ENCODE measurements at regions not wholly inside any gene's neighbourhood (a gene's known extent, or its start where the extent isn't known, plus 50 kb on each side); places are given as distances from the start of the nearest gene placed in this dataset.

DNA sequence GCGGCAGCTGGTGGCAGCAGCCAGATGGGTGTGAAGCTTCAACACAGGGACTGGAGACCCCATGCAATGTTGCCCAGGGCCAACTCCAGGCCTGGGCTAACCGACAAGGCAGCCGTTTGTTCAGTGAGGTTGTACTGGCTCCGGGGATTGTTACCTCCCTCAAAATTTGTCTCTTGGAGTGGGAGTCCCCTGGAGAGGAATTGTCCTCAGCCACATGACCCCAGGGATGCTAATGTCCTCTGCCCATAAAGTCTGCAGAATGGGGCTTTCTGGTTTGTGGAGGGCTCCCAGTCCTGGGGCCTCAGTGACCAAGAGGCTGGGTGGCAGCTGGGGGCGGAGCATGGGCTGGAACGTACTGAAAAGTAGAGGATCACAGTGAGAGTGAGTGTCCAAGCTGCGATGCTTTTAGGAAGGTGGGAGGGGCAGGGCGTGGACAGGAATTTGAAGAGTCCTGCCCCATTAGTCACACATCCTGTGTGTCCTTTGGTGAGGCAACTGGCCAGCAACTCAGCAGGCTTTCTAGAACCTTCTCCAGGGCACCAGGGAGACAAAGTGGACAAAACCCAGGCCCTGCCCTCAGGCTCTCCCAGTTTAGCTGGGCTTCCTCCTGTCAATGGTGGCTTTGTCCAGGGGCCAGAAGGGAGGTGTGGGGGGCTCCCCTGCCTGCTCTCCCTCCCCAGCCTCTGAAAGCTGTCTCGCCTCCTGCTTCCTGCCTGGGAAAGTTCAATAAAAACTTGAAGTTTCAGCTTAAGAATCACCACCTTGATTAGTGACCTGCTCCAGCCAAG, 114.0 kb downstream of the NSG2 start:
- no peak for DNase-seq (ENCODE audit: low read depth)
- TF ChIP-seq, protein P1, sequence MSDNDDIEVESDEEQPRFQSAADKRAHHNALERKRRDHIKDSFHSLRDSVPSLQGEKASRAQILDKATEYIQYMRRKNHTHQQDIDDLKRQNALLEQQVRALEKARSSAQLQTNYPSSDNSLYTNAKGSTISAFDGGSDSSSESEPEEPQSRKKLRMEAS (IDR thresholded peaks at IDR 0.05; ENCODE audit: low read depth, low read length), result no peak
- TF ChIP-seq, protein P2, sequence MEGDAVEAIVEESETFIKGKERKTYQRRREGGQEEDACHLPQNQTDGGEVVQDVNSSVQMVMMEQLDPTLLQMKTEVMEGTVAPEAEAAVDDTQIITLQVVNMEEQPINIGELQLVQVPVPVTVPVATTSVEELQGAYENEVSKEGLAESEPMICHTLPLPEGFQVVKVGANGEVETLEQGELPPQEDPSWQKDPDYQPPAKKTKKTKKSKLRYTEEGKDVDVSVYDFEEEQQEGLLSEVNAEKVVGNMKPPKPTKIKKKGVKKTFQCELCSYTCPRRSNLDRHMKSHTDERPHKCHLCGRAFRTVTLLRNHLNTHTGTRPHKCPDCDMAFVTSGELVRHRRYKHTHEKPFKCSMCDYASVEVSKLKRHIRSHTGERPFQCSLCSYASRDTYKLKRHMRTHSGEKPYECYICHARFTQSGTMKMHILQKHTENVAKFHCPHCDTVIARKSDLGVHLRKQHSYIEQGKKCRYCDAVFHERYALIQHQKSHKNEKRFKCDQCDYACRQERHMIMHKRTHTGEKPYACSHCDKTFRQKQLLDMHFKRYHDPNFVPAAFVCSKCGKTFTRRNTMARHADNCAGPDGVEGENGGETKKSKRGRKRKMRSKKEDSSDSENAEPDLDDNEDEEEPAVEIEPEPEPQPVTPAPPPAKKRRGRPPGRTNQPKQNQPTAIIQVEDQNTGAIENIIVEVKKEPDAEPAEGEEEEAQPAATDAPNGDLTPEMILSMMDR (IDR thresholded peaks at IDR 0.05; ENCODE audit: low read depth, low read length), result no peak
- TF ChIP-seq MYC (IDR thresholded peaks at IDR 0.05; ENCODE audit: low read depth, low read length) (no peak), POLR2A (IDR thresholded peaks at IDR 0.05; ENCODE audit: extremely low read depth, insufficient read length) (no peak)
- H3K4me3 ChIP-seq (ENCODE audit: low read depth, low read length), result no peak overlapping the region

DNA sequence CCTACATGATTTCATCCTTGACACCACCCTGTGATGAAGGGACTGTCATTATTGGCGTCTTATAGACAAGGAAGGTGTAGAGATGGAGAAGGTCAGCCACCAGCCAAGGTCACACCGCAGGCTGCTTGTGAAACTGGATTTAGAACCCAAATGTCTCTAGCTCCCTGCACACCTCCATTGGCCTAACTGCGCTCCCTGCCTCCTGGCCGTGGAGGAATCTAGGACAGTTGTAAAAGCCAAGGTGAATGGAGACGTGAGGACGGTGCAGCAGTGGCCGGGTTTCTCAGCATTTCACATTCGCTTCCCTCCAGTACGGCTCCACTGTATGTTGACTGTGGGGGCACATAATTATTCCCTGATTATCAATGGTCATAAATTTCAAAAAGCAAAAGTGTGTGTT, 119.9 kb downstream of the NSG2 start:
- TF ChIP-seq POLR2A (IDR thresholded peaks at IDR 0.05; ENCODE audit: extremely low read depth, insufficient read length) (no peak), MYC (IDR thresholded peaks at IDR 0.05; ENCODE audit: low read depth, low read length) (no peak)
- TF ChIP-seq, protein P1 (IDR thresholded peaks at IDR 0.05; ENCODE audit: low read depth, low read length), result no peak
- TF ChIP-seq, protein P2 (IDR thresholded peaks at IDR 0.05; ENCODE audit: low read depth, low read length), result no peak
- H3K4me3 ChIP-seq (ENCODE audit: low read depth, low read length), result no peak overlapping the region
- no peak for DNase-seq (ENCODE audit: low read depth)

DNA sequence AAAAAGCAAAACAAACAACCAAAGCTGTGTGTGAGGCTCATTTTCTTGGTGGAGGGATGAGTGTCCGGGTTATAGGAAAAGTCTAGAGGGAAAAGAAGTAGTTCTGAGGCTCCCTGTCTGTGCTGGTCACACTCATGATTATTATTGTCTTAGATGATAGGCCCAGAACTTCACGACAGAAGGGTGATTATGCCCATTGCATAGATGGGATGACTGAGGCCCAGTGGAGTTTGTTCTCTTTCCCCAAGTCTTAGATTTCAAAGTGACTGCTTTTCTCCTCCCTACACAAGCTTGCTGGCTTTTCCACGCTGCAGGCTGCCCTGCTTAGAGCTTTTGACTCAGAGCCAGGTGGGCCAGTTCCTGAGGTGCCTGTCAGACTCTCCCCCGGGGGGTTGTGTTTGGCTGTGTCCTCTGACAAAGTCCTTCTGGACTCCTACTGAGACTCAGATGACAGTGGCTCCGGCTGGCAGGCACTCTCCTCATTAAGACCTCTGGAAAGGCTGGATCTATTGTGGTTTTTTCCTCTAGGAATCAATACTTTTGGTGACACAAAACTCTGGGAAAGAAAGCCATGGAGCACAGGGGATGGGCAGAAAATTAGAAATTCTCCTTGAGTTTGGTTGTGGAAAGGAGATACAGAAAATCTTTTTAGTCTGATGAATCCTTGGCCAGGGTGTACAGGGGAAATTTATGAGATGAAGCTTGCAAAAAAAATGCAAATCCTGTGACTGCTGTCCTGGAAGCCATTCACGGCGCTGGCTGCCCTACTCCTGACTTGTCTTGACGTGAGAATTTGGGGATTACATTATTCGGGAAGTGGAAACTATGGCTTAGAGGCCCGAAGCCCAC, 120.9 kb downstream of the NSG2 start:
- no peak overlapping the region for H3K4me3 ChIP-seq (ENCODE audit: low read depth, low read length)
- DNase-seq (ENCODE audit: low read depth), result no peak
- no peak for TF ChIP-seq MYC (IDR thresholded peaks at IDR 0.05; ENCODE audit: low read depth, low read length)
- no peak for TF ChIP-seq POLR2A (IDR thresholded peaks at IDR 0.05; ENCODE audit: extremely low read depth, insufficient read length)
- TF ChIP-seq, protein P1 (IDR thresholded peaks at IDR 0.05; ENCODE audit: low read depth, low read length), result no peak
- TF ChIP-seq, protein P2 (IDR thresholded peaks at IDR 0.05; ENCODE audit: low read depth, low read length), result no peak

DNA sequence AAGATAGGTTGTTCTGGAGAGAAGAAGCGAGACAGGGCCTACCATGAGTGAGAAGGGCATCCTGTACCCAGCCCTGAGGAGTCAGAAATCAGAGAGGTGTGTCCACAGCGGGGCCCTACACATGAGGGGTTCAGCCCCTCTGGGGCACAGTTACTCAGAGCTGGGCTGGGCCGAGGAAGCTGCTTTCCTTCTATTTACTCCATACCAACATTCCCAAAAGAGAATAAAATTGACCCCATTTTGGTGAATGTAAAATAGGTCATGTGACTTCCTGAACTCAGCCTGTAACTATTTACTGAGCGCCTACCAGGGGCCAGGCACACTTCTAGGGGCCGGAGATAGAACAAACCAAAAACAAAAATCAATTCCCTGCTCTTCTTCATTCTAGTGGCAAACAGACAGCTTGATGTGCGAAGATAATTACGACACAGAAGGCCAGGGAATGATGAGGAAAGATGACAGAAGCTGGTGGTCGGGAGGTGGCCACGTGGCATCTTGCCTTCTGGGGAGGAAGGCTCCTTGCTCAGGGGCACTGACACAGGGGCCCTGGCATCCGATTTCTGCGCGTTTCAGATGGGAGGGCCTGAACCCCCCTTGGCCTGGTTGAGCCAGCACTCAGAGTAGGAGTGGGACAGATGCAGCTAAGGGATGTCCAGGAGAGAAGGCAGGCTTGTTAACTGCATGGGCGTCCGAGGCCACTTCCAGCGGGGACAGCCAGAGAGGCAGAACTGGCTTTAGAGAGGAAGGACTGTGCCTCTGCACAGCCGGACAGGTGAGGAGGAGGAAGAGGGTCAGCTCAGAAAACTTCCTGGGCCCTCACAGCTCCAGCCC, 121.8 kb downstream of the NSG2 start:
- no peak for DNase-seq (ENCODE audit: low read depth)
- H3K4me3 ChIP-seq (ENCODE audit: low read depth, low read length), result no peak overlapping the region
- TF ChIP-seq POLR2A (IDR thresholded peaks at IDR 0.05; ENCODE audit: extremely low read depth, insufficient read length) (no peak), MYC (IDR thresholded peaks at IDR 0.05; ENCODE audit: low read depth, low read length) (no peak)
- TF ChIP-seq, protein P1 (IDR thresholded peaks at IDR 0.05; ENCODE audit: low read depth, low read length), result no peak
- TF ChIP-seq, protein P2 (IDR thresholded peaks at IDR 0.05; ENCODE audit: low read depth, low read length), result no peak

DNA sequence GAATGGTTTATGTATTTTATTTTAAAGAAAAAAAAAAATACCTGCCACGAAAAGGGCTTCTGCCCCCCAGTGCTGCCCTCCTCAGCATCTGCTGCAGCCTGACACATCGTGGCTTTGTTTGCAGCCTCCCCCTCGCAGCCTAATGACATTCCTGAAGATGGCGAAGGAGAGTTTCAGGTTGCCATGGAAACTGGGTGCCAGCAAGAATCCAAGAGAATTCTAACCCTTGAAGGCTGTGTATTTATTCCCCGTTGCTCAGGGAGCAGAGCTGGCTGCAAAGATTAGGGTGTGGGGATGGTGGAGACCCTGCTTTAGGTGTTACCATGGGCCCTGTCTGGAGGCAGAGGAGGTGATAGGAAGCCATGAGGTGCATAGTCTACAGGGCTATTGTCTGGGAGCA, 126.6 kb downstream of the NSG2 start:
- TF ChIP-seq, protein P1 (IDR thresholded peaks at IDR 0.05; ENCODE audit: low read depth, low read length), result no peak
- TF ChIP-seq MYC (IDR thresholded peaks at IDR 0.05; ENCODE audit: low read depth, low read length), result no peak
- H3K4me3 ChIP-seq (ENCODE audit: low read depth, low read length), result no peak overlapping the region
- DNase-seq (ENCODE audit: low read depth), result no peak
